IPS DF 6.9 (cell line): ENCODE measurements at regions not wholly inside any gene's neighbourhood (a gene's known extent, or its start where the extent isn't known, plus 50 kb on each side); places are given as distances from the start of the nearest gene placed in this dataset.

Experiments
- DNase-seq: peaks from one replicate; pipeline ENCODE4 v3.0.0-alpha.2; 2013; ENCODE audit warnings: low read depth, low spot score
- H3K27ac ChIP-seq: one replicate; pipeline ENCODE4 v1.5.1; 2013; ENCODE audit warnings: low read length, control low read depth
- H3K27me3 ChIP-seq: 2 replicates; pipeline ENCODE4 v1.6.1; 2013; ENCODE audit warnings: mild to moderate bottlenecking, low read length; ENCODE audit not compliant: control insufficient read depth, insufficient read depth
- H3K36me3 ChIP-seq: 2 replicates; pipeline ENCODE4 v1.6.1; 2013; ENCODE audit warnings: low read length; ENCODE audit not compliant: control insufficient read depth, insufficient read depth
- H3K4me1 ChIP-seq: 2 replicates; pipeline ENCODE4 v1.6.1; 2013; ENCODE audit warnings: low read length; ENCODE audit not compliant: control insufficient read depth, insufficient read depth
- H3K4me3 ChIP-seq: 2 replicates; pipeline ENCODE4 v1.5.1; 2013; ENCODE audit warnings: mild to moderate bottlenecking, low read length
- H3K9me3 ChIP-seq: 2 replicates; pipeline ENCODE4 v1.6.1; 2013; ENCODE audit warnings: low read length, inconsistent platforms; ENCODE audit not compliant: control insufficient read depth, insufficient read depth
- WGBS: extraction: QIAGEN DNeasy Blood & Tissue Kit; methylation state at CpG from one replicate; pipeline ENCODE4 v1.1.7; 2013; ENCODE audit warnings: mixed read lengths, missing lambda C conversion rate; ENCODE audit not compliant: insufficient read length, insufficient coverage; 5-methylcytosine and 5-hydroxymethylcytosine counted together

DNA sequence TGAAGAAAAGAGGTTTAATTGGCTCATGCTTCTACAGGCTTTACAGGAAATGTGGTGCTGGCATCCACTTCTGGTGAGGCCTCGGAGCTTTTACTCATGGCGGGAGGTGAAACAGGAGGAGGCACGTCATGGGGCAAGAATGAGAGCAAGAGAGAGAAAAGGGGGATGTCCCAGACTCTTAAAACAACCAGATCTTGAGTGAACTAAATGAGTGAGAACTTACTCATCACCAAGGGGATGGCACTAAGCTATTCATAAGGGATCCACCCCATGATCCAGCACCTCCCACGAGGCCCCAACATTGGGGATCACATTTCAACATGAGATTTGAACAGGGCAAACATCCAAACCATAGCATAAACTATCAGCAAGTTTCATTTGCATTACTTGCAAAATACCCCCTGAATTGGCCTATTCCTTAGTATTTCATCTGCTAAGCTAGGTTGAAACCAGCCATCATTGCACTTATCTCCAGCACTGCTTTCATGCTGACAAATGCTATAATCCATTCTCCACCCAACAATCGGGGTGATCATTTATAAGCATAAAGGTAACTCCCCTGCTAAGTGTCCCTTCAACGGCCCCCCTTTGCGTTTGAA, 179.0 kb downstream of the NOC3L start:
- Histone ChIP-seq H3K4me3 (no peak overlapping the region), H3K27ac (no peak overlapping the region), H3K36me3 (no peaks in the 10 kb centered on the region), H3K9me3 (no peaks in the 10 kb centered on the region), H3K27me3 (no peaks in the 10 kb centered on the region), H3K4me1 (no peaks in the 10 kb centered on the region)
- WGBS = no CpG with 5 or more reads among the region's 7 CpGs
- DNase-seq = no peak

- no peaks in the 10 kb centered on the region for H3K9me3 ChIP-seq
- DNase-seq = no peak
- no CpG with 5 or more reads among the region's 2 CpGs for WGBS
- no peaks in the 10 kb centered on the region for H3K27me3 ChIP-seq
- H3K27ac ChIP-seq = no peak overlapping the region
- no peak overlapping the region for H3K4me3 ChIP-seq
- no peaks in the 10 kb centered on the region for H3K36me3 ChIP-seq
- no peaks in the 10 kb centered on the region for H3K4me1 ChIP-seq
Observed at GRCh38 chr10:94186722-94187121, 176.0 kb downstream of the NOC3L start.

DNA sequence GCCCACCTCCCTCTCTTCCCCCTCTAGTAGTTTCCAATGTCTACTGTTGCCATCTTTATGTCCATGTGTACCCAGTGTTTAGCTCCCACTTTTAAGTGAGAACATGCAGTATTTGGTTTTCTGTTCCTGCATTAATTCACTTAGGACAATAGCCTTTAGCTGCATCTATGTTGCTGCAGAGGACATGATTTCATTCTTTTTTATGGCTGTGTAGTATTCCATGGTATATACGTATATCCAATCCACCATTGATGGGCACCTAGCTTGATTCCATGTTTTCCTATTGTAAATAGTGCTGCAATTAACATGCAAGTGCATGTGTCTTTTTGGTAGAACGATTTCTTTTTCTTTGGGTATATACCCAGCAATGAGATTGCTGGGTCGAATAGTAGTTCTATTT, 170.4 kb downstream of the NOC3L start:
- no peaks in the 10 kb centered on the region for H3K4me1 ChIP-seq
- no CpG with 5 or more reads among the region's 3 CpGs for WGBS
- no peaks in the 10 kb centered on the region for H3K27me3 ChIP-seq
- H3K9me3 ChIP-seq = no peaks in the 10 kb centered on the region
- no peak overlapping the region for H3K27ac ChIP-seq
- no peaks in the 10 kb centered on the region for H3K36me3 ChIP-seq
- DNase-seq = no peak
- no peak overlapping the region for H3K4me3 ChIP-seq

- no peaks in the 10 kb centered on the region for H3K4me1 ChIP-seq
- no peaks in the 10 kb centered on the region for H3K27me3 ChIP-seq
- no peaks in the 10 kb centered on the region for H3K36me3 ChIP-seq
- WGBS = no CpG with 5 or more reads among the region's 1 CpG
- H3K27ac ChIP-seq = no peak overlapping the region
- H3K4me3 ChIP-seq = no peak overlapping the region
- no peak for DNase-seq
- no peaks in the 10 kb centered on the region for H3K9me3 ChIP-seq
Observed at GRCh38 chr10:94192974-94193373, 169.8 kb downstream of the NOC3L start.

DNA sequence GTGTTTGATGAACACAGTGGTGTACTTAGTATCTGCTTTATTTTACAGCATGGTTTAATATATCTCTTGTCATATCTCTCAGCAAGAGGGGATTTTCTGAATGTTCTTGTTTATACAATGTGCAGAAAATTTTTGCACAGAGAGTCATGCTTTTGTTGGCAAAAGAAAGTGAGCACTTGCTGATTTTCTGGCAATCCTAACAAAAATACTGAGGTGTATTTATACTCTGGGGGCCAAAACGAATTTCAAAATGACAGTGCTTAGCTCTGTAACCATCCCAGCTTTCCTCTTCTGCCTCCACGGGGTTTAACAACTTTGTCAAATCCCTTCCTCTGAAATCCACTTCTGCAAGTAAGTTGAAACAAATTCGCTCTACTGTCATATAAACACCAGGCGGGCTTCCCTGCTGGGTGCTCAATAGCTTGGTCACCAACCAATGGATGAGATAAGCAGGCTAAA, 169.2 kb downstream of the NOC3L start:
- Histone ChIP-seq H3K36me3 (no peaks in the 10 kb centered on the region), H3K27ac (no peak overlapping the region), H3K4me3 (no peak overlapping the region), H3K27me3 (no peaks in the 10 kb centered on the region), H3K9me3 (no peaks in the 10 kb centered on the region), H3K4me1 (no peaks in the 10 kb centered on the region)
- no peak for DNase-seq
- WGBS = no CpG with 5 or more reads among the region's 4 CpGs

DNA sequence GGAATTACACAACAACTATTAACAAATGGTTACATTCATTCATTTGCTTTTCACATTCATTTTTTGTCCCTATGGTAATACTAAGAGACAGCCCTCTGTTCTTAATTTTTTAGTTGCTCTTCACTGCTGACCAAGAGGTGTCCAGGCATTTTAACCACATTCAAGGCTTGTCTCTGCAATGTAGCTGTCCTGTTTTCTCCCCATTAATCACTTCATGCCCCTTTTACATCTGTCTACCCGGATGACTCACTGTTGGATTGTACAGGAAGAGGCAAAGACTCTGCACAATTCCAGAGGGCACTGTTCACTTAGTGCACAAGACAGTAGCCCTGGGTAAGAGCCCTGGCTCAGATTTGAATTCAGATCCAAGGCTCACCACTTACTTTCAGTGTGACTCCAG, 168.5 kb downstream of the NOC3L start:
- Histone ChIP-seq H3K27ac (no peak overlapping the region), H3K9me3 (no peaks in the 10 kb centered on the region), H3K36me3 (no peaks in the 10 kb centered on the region), H3K4me3 (no peak overlapping the region), H3K27me3 (no peaks in the 10 kb centered on the region), H3K4me1 (no peaks in the 10 kb centered on the region)
- no peak for DNase-seq
- WGBS = no CpG with 5 or more reads among the region's 1 CpG

DNA sequence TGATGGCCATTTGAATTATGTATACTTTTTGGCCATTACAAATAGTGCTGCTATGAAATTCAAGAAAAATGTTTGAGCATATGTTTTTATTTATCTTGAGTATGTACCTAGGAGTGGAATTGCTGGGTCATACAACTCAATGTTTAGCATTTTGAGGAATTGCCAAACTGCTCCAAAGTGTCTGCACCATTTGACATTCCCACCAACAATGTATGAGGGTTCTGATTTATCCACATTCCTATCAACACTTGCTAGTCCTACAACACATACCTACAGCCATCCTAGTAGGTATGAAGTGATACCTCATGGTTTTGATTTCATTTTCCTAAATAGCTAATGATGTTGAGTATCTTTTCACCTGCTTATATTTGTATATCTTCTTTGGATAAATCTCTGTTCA, 165.5 kb downstream of the NOC3L start:
- H3K9me3 ChIP-seq = no peaks in the 10 kb centered on the region
- no peak for DNase-seq
- H3K4me1 ChIP-seq = no peaks in the 10 kb centered on the region
- no peaks in the 10 kb centered on the region for H3K36me3 ChIP-seq
- H3K4me3 ChIP-seq = no peak overlapping the region
- no peaks in the 10 kb centered on the region for H3K27me3 ChIP-seq
- H3K27ac ChIP-seq = no peak overlapping the region

DNA sequence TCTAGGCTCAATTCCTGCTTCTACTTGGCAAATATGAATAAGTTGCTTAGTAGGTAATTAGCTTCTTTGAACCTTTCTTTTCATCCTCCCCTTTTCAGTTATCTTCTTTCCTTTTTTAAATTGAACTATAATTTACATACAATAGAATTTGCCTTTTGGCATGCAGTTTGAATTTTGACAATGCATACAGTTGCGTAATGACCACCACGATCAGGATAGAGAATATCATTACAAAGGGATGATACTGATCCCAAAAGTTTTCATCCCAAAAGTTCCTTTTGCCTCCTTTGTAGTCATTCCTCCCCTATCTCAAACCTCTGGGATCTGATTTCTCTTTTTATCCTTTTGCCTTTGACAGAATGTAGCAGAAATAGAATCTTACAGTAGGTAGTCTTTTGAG, 164.4 kb downstream of the NOC3L start:
- no peaks in the 10 kb centered on the region for H3K4me1 ChIP-seq
- no peak for DNase-seq
- no peak overlapping the region for H3K27ac ChIP-seq
- no peaks in the 10 kb centered on the region for H3K36me3 ChIP-seq
- no peaks in the 10 kb centered on the region for H3K9me3 ChIP-seq
- WGBS = no CpG with 5 or more reads among the region's 2 CpGs
- no peaks in the 10 kb centered on the region for H3K27me3 ChIP-seq
- H3K4me3 ChIP-seq = no peak overlapping the region

DNA sequence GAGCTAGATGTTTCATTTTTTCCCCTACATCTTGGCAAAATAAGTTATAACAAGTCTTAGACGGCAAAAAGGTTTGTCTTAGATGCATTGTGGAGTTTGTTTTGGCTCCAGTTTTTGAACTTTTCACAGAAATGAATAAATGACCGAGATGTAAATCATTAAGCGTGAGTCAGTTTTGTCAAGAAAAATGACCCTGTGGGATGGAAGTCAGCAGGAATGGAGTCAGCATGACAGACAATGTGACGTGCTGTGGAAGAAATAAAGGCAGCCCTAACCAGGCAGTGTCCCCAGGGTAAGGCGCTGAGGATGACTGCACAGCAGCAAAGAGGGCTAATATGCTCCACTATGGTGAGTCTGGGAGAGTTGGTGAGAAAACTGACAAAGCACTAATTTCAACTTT, 163.2 kb downstream of the NOC3L start:
- Histone ChIP-seq H3K36me3 (no peaks in the 10 kb centered on the region), H3K4me3 (no peak overlapping the region), H3K9me3 (no peaks in the 10 kb centered on the region), H3K27ac (no peak overlapping the region), H3K27me3 (no peaks in the 10 kb centered on the region), H3K4me1 (no peaks in the 10 kb centered on the region)
- WGBS = no CpG with 5 or more reads among the region's 5 CpGs
- no peak for DNase-seq

- Histone ChIP-seq H3K36me3 (no peaks in the 10 kb centered on the region), H3K4me3 (no peak overlapping the region), H3K4me1 (no peaks in the 10 kb centered on the region), H3K9me3 (no peaks in the 10 kb centered on the region), H3K27ac (no peak overlapping the region), H3K27me3 (no peaks in the 10 kb centered on the region)
- DNase-seq = no peak
- no CpG with 5 or more reads among the region's 2 CpGs for WGBS
Observed at GRCh38 chr10:94200146-94200837, 162.4 kb downstream of the NOC3L start.

DNA sequence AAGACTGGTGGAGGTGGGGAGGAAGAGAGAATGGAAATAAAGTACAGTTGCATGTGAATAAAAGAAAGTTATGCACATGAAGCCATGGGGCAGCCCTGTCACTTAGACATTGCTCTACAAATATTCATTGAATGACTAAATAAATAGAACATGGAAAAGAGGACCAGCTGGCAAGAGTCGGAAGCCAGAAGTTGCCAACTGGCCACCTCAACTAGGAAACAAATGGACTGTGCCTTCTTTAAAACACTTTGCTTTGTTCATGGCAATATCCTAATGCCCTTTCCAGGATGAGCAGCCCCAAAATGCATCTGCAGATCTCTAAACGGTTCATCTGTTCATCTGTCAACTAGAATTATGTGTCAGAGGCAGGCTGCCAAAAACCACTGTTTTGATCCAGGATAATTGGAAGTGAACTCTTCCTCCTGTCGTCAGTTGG, 157.3 kb downstream of the NOC3L start:
- H3K36me3 ChIP-seq = no peaks in the 10 kb centered on the region
- DNase-seq = no peak
- H3K27me3 ChIP-seq = no peaks in the 10 kb centered on the region
- no peaks in the 10 kb centered on the region for H3K9me3 ChIP-seq
- no peak overlapping the region for H3K4me3 ChIP-seq
- H3K27ac ChIP-seq = no peak overlapping the region
- H3K4me1 ChIP-seq = no peaks in the 10 kb centered on the region
- WGBS = no CpG with 5 or more reads among the region's 3 CpGs
